GM08714 (cell line): ENCODE measurements at regions not wholly inside any gene's neighbourhood (a gene's known extent, or its start where the extent isn't known, plus 50 kb on each side); places are given as distances from the start of the nearest gene placed in this dataset.

Source experiments
- H3K4me3 ChIP-seq: fragments of 200-500 bp; sonication (Bioruptor generic); 2 replicates; pipeline ENCODE4 v1.5.1; 2014; ENCODE audit warnings: mild to moderate bottlenecking, low read length, inconsistent platforms
- ZNF274 ChIP-seq: IDR thresholded peaks from 2 replicates; pipeline ENCODE4 v1.6.1; 2012; ENCODE audit warnings: mild to moderate bottlenecking, low read depth, low read length

- TF ChIP-seq ZNF274: no peak
- no peak overlapping the region for H3K4me3 ChIP-seq
Measured at GRCh38 chr22:47566491-47566890, 804.0 kb downstream of the TBC1D22A start.

- TF ChIP-seq ZNF274: no peak
- no peak overlapping the region for H3K4me3 ChIP-seq
Measured at GRCh38 chr22:47565607-47566006, 803.2 kb downstream of the TBC1D22A start.

- H3K4me3 ChIP-seq: no peak overlapping the region
- TF ChIP-seq ZNF274: no peak
Measured at GRCh38 chr22:47564651-47565434, 802.4 kb downstream of the TBC1D22A start.

GRCh38 chr22:47564158-47564450 is 801.7 kb downstream of the TBC1D22A start:
- TF ChIP-seq ZNF274: no peak
- H3K4me3 ChIP-seq: no peak overlapping the region

- TF ChIP-seq ZNF274: no peak
- no peak overlapping the region for H3K4me3 ChIP-seq
Measured at GRCh38 chr22:47563406-47564157, 801.1 kb downstream of the TBC1D22A start.

GRCh38 chr22:47561766-47562165 is 799.3 kb downstream of the TBC1D22A start:
- no peak for TF ChIP-seq ZNF274
- no peak overlapping the region for H3K4me3 ChIP-seq

GRCh38 chr22:47561115-47561675 is 798.7 kb downstream of the TBC1D22A start:
- no peak overlapping the region for H3K4me3 ChIP-seq
- no peak for TF ChIP-seq ZNF274

- TF ChIP-seq ZNF274: no peak
- no peak overlapping the region for H3K4me3 ChIP-seq
Measured at GRCh38 chr22:47558828-47559700, 796.6 kb downstream of the TBC1D22A start.

- TF ChIP-seq ZNF274: no peak
Measured at GRCh38 chr22:47556473-47556872, 794.0 kb downstream of the TBC1D22A start.

GRCh38 chr22:47553436-47553835 is 791.0 kb downstream of the TBC1D22A start:
- TF ChIP-seq ZNF274: no peak
- no peak overlapping the region for H3K4me3 ChIP-seq

More at GRCh38 chr22:47556473-47556872, 794.0 kb downstream of the TBC1D22A start:
- no peak overlapping the region for H3K4me3 ChIP-seq

GRCh38 chr22:47552541-47553205 is 790.2 kb downstream of the TBC1D22A start:
- TF ChIP-seq ZNF274: no peak
- no peak overlapping the region for H3K4me3 ChIP-seq

- TF ChIP-seq ZNF274: no peak
- H3K4me3 ChIP-seq: no peak overlapping the region
Measured at GRCh38 chr22:47552024-47552423, 789.6 kb downstream of the TBC1D22A start.

- H3K4me3 ChIP-seq: no peak overlapping the region
- no peak for TF ChIP-seq ZNF274
Measured at GRCh38 chr22:47551431-47551775, 789.0 kb downstream of the TBC1D22A start.
